Heart left ventricle (tissue), 16 donors: ENCODE measurements at regions not wholly inside any gene's neighbourhood (a gene's known extent, or its start where the extent isn't known, plus 50 kb on each side); places are given as distances from the start of the nearest gene placed in this dataset.
"Not testable (repeated sequence)": the region's sequence is repeated elsewhere in the genome, so short reads cannot be mapped to it uniquely, and the experiment has no call there.

Experiments used
- ATAC-seq, 4 donors: fragments of 200-7000 bp; cut with Tn5 transposase; one replicate each; pipeline ENCODE4 v1.9.1; 2020 to 2022; ENCODE audit warnings: moderate library complexity in 4 of 4, mild to moderate bottlenecking in 3 of 4, moderate number of reproducible peaks in 1 of 4
- DNase-seq, 5 donors: peaks; one replicate each; pipeline ENCODE4 v3.0.0-alpha.2; 2020
- H3K27ac ChIP-seq, 12 donors: fragments of 200-600 bp; sonication (generic) in 4 of 12; one replicate each; pipeline versions ENCODE4 v1.5.0 to v1.8.0; 2016 to 2022; ENCODE audit warnings: mild to moderate bottlenecking in 2 of 12
- H3K27me3 ChIP-seq, 9 donors: fragments of 200-600 bp; sonication (generic) in 2 of 9; one replicate each; pipeline versions ENCODE4 v1.5.1 to v1.8.0; 2016 to 2022; ENCODE audit warnings: mild to moderate bottlenecking in 3 of 9
- H3K36me3 ChIP-seq, 9 donors: fragments of 200-600 bp; sonication (generic) in 2 of 9; one replicate each; pipeline versions ENCODE4 v1.5.0 to v1.8.0; 2018 to 2022; ENCODE audit warnings: mild to moderate bottlenecking in 2 of 9
- H3K4me1 ChIP-seq, 12 donors: fragments of 200-600 bp; sonication (generic) in 4 of 12; one replicate each; pipeline versions ENCODE4 v1.5.0 to v1.8.0; 2016 to 2022; ENCODE audit warnings: mild to moderate bottlenecking in 3 of 12
- H3K4me3 ChIP-seq, 12 donors: fragments of 200-600 bp; sonication (generic) in 4 of 12; one replicate each; pipeline versions ENCODE4 v1.5.0 to v1.8.0; 2017 to 2022; ENCODE audit warnings: mild to moderate bottlenecking in 9 of 12, moderate library complexity in 4 of 12
- H3K9me3 ChIP-seq, 12 donors: fragments of 200-600 bp; sonication (generic) in 4 of 12; one replicate each; pipeline versions ENCODE4 v1.5.0 to v1.8.0; 2016 to 2022; ENCODE audit warnings: mild to moderate bottlenecking in 1 of 12
- POLR2A ChIP-seq, 2 donors: fragments of 450-650 bp; IDR thresholded peaks; one replicate each; pipeline ENCODE4 v1.6.1; 2017; ENCODE audit warnings: antibody characterized with exemption in 2 of 2, mild to moderate bottlenecking in 2 of 2, moderate library complexity in 2 of 2
- WGBS, 4 donors: extraction: QIAGEN DNeasy Blood & Tissue Kit in 2 of 4; methylation state at CpG; one replicate each; pipeline versions ENCODE4 v1.1.5 to v1.1.7; 2013 to 2018; 5-methylcytosine and 5-hydroxymethylcytosine counted together
- intact Hi-C, 10 donors: fragments of 100-400 bp; cut with DNase I; formaldehyde crosslinking; loops; one replicate each; pipeline versions ENCODE4 v1.11.1 to v1.14.2; 2022
- TF ChIP-seq, protein P1 (sequence below), 12 donors: fragments of 200-600 bp; sonication (generic) in 4 of 12; IDR thresholded peaks; one replicate each; pipeline versions ENCODE4 v1.5.0 to v1.8.0; 2018 to 2022; ENCODE audit warnings: antibody characterized with exemption in 12 of 12, mild to moderate bottlenecking in 5 of 12
- donor health status: ischemic (EF 13 %, LVEDD 7.1; RV severe dilation, severe dysfunction).
- donor health status: healthy with polysubstance abuse.
- donor health status: DM: no; HTN: yes; CAD: no.
- donor health status: DM: no; HTN: no; CAD: no.
- donor health status: ischemic (EF 25% LVEDD 6.9; RV normal size, moderate dysfunction).
- donor health status: ischemic (EF 25% LVEDD 5.7; RV mildly dilated, moderate dysfunction).
- donor health status: healthy.
- donor health status: DM: yes; HTN: yes; CAD: no.
- donor health status: ischemic (EF 35%, LVEDD 5.7; RV mildly dilated, moderate dysfunction).
- donor health status: nonischemic (EF 11% LVEDD 7.7; RV severe dilation, severe dysfunction).
- donor health status: DM: yes; HTN: yes; CAD: no.
- donor health status: PGD.
- donor health status: ischemic (EF 29% LVEDD 5.4; RV normal size, mild dysfunction).
- donor health status: nonischemic (EF 23%, LVEDD 6.1; RV moderate dilation, normal function).

DNA sequence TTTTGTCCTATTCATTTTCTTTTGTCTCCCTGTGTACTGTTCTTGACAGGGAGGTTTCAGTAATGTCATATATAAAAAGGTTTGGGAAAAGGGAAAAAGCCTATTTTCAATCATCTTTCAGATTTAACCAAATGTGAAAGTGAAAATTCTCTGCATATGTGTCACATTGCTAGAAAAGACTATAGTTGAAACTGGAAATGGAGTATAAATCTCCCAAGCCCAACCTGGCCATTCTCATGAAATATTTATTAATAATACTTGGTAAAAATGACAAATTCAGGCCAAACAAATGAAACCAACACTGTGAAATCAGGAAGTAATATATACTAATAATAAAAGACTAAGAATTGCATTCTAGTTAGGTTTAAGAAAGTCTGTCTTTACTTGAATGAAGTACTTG is 1129.2 kb downstream of the SLC16A7 start:
- H3K4me3 ChIP-seq = no peak overlapping the region
- no peaks in the 10 kb centered on the region for H3K36me3 ChIP-seq
- ATAC-seq (no peak), DNase-seq (no peak)
- H3K9me3 ChIP-seq = peaks cover 0 to 6% (median 0%) of the 10 kb centered on the region in 12 donors
- H3K27me3 ChIP-seq = no peaks in the 10 kb centered on the region
- no peak for TF ChIP-seq POLR2A (IDR thresholded peaks at IDR 0.05)
- TF ChIP-seq, protein P1, sequence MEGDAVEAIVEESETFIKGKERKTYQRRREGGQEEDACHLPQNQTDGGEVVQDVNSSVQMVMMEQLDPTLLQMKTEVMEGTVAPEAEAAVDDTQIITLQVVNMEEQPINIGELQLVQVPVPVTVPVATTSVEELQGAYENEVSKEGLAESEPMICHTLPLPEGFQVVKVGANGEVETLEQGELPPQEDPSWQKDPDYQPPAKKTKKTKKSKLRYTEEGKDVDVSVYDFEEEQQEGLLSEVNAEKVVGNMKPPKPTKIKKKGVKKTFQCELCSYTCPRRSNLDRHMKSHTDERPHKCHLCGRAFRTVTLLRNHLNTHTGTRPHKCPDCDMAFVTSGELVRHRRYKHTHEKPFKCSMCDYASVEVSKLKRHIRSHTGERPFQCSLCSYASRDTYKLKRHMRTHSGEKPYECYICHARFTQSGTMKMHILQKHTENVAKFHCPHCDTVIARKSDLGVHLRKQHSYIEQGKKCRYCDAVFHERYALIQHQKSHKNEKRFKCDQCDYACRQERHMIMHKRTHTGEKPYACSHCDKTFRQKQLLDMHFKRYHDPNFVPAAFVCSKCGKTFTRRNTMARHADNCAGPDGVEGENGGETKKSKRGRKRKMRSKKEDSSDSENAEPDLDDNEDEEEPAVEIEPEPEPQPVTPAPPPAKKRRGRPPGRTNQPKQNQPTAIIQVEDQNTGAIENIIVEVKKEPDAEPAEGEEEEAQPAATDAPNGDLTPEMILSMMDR (IDR thresholded peaks at IDR 0.05) = no peak
- intact Hi-C loops = no loop called here
- no peaks in the 10 kb centered on the region for H3K4me1 ChIP-seq
- H3K27ac ChIP-seq = no peak overlapping the region

DNA sequence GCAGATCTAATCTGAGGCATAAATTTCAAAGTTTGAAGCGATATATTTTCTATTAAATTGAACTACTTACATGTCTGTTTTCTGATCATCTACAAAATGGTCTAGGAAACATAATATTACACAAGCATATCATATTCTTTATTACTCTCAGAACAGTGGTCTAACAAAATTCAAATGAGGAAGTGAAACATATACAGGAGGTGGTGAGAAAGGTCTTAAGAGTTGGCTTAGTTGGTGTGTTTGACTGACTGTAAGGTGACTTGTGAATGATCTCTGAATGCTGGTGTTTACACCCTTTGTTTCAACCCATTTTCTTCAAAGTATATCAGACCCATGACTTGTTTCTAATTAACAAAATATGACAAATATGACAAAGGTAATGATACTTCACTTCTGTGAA is 1156.8 kb downstream of the SLC16A7 start:
- Histone ChIP-seq H3K27me3 (no peaks in the 10 kb centered on the region), H3K4me3 (no peak overlapping the region), H3K9me3 (peaks cover 0 to 18% (median 0%) of the 10 kb centered on the region in 12 donors), H3K27ac (no peak overlapping the region), H3K36me3 (no peaks in the 10 kb centered on the region), H3K4me1 (no peaks in the 10 kb centered on the region)
- DNase-seq (no peak), ATAC-seq (no peak)
- intact Hi-C loops = no loop called here
- TF ChIP-seq, protein P1 (IDR thresholded peaks at IDR 0.05) = no peak
- TF ChIP-seq POLR2A (IDR thresholded peaks at IDR 0.05) = no peak
- 45 to 90% (median 84%) methylated on average over 1 of the region's 1 CpG for WGBS, 4 donors

DNA sequence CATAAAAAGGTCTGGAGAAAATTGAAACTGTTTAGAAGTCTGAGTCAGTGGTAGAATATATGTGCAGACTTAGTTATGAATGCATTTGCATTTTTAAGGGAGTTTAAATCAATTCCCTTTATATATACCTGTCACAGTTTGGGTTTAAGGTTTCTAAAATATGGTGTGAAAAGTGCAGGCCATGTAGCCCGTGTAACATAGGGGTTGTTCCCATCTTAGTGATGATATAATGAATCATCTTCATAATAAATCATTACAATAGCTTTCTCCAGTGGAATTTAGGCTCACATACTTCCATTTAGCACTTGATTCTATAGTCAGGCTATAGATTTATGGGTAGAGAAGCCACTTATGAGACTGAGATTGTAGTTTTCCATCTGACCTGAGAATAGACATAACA is 1162.4 kb downstream of the SLC16A7 start:
- peaks cover 0 to 10% (median 0%) of the 10 kb centered on the region in 12 donors for H3K9me3 ChIP-seq
- TF ChIP-seq, protein P1 (IDR thresholded peaks at IDR 0.05) = no peak
- no peak for TF ChIP-seq POLR2A (IDR thresholded peaks at IDR 0.05)
- H3K36me3 ChIP-seq = no peaks in the 10 kb centered on the region
- no peak overlapping the region for H3K27ac ChIP-seq
- H3K27me3 ChIP-seq = no peaks in the 10 kb centered on the region
- H3K4me1 ChIP-seq = no peaks in the 10 kb centered on the region
- ATAC-seq (no peak), DNase-seq (no peak)
- intact Hi-C loops = no loop called here
- H3K4me3 ChIP-seq = no peak overlapping the region
- WGBS, 4 donors = 38 to 46% (median 41%) methylated on average over 1 of the region's 1 CpG

DNA sequence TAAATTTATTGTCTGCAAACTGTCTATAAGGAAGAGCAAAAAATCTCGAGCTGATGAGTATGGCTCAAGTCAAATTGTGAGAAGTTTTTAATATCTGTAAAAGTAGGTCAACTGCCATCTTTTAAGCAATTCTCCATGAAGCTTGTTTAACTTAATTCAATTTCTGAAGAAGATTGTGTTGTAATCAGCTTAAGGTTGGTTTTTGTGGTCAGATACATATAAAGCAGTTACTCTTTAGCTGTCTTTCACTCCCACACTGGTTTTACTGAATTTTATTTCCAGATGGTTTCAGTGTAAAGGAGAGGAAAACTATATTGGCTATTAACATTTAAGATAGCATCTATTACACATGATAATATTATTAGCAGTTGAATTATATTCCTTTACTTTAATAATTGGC is 1165.1 kb downstream of the SLC16A7 start:
- WGBS, 4 donors = 49 to 70% (median 60%) methylated on average over 1 of the region's 1 CpG
- DNase-seq (no peak), ATAC-seq (no peak)
- Histone ChIP-seq H3K27ac (no peak overlapping the region), H3K36me3 (no peaks in the 10 kb centered on the region), H3K9me3 (peaks cover 0 to 10% (median 0%) of the 10 kb centered on the region in 12 donors), H3K4me3 (no peak overlapping the region), H3K4me1 (no peaks in the 10 kb centered on the region), H3K27me3 (no peaks in the 10 kb centered on the region)
- TF ChIP-seq POLR2A (IDR thresholded peaks at IDR 0.05) = no peak
- TF ChIP-seq, protein P1 (IDR thresholded peaks at IDR 0.05) = no peak
- intact Hi-C loops = no loop called here

DNA sequence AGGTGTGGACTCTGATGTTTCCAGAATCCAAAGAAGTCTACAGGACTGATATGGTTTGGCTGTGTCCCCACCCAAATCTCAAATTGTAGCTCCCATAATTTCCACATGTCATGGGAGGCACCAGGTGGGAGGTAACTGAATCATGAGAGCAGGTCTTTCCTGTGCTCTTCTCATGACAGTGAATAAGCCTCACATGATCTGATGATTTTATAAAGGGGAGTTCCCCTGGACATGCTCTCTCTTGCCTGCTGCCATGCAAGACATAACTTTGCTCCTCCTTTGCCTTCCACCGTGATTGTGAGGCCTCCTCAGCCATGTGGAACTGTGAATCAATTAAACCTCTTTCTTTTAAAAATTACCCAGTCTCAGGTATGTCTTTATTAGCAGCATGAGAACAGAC is 1205.3 kb downstream of the SLC16A7 start:
- H3K36me3 ChIP-seq, H3K4me1 ChIP-seq, intact Hi-C loops: not testable (repeated sequence)

More for the DNA sequence above, 1205.3 kb downstream of the SLC16A7 start:
- ATAC-seq, H3K9me3 ChIP-seq, DNase-seq, H3K27ac ChIP-seq, H3K4me3 ChIP-seq, H3K27me3 ChIP-seq: not testable (repeated sequence)
- WGBS, 4 donors = 50 to 79% (median 56%) methylated on average over 1 of the region's 1 CpG
